NCI-H128 (cell line): ENCODE measurements at regions not wholly inside any gene's neighbourhood (a gene's known extent, or its start where the extent isn't known, plus 50 kb on each side); places are given as distances from the start of the nearest gene placed in this dataset.
"Not testable (repeated sequence)": the region's sequence is repeated elsewhere in the genome, so short reads cannot be mapped to it uniquely, and the experiment has no call there.

ENCODE experiments used
- DNase-seq: peaks from one replicate; lab custom pipeline; 2025; ENCODE audit not compliant: unreplicated experiment; lab: John Stamatoyannopoulos, UW

GRCh38 chr3:107188262-107188661 is 189.0 kb upstream of the CCDC54 start:
- DNase-seq, result no peak

- no peak for DNase-seq
These were observed 188.0 kb upstream of the CCDC54 start for GRCh38 chr3:107189158-107189791.

GRCh38 chr3:107193116-107193515 is 184.1 kb upstream of the CCDC54 start:
- DNase-seq, result no peak

GRCh38 chr3:107198581-107199181 is 178.6 kb upstream of the CCDC54 start:
- DNase-seq, result no peak

- no peak for DNase-seq
These were observed 176.1 kb upstream of the CCDC54 start for GRCh38 chr3:107201146-107201545.

GRCh38 chr3:107202885-107203284 is 174.4 kb upstream of the CCDC54 start:
- DNase-seq, result not testable (repeated sequence)

- no peak for DNase-seq
These were observed 173.1 kb upstream of the CCDC54 start for GRCh38 chr3:107204121-107204520.

- no peak for DNase-seq
These were observed 171.9 kb upstream of the CCDC54 start for GRCh38 chr3:107205358-107205757.

GRCh38 chr3:107206141-107206540 is 171.1 kb upstream of the CCDC54 start:
- DNase-seq, result no peak

GRCh38 chr3:107206945-107207344 is 170.3 kb upstream of the CCDC54 start:
- DNase-seq, result no peak

GRCh38 chr3:107208100-107208499 is 169.1 kb upstream of the CCDC54 start:
- peak; percentile 25 for DNase-seq

- DNase-seq, result no peak
These were observed 168.4 kb upstream of the CCDC54 start for GRCh38 chr3:107208796-107209195.

GRCh38 chr3:107209302-107209990 is 167.8 kb upstream of the CCDC54 start:
- no peak for DNase-seq

- DNase-seq, result no peak
These were observed 165.6 kb upstream of the CCDC54 start for GRCh38 chr3:107211608-107212007.

- DNase-seq, result no peak
These were observed 164.6 kb upstream of the CCDC54 start for GRCh38 chr3:107212618-107213017.

GRCh38 chr3:107213044-107213669 is 164.1 kb upstream of the CCDC54 start:
- no peak for DNase-seq

- DNase-seq, result no peak
These were observed 161.0 kb upstream of the CCDC54 start for GRCh38 chr3:107216229-107216628.

GRCh38 chr3:107216711-107217110 is 160.5 kb upstream of the CCDC54 start:
- no peak for DNase-seq

- DNase-seq, result no peak
These were observed 160.1 kb upstream of the CCDC54 start for GRCh38 chr3:107217172-107217571.

GRCh38 chr3:107218864-107219269 is 158.4 kb upstream of the CCDC54 start:
- no peak for DNase-seq

GRCh38 chr3:107220538-107220937 is 156.7 kb upstream of the CCDC54 start:
- DNase-seq, result no peak

GRCh38 chr3:107221856-107222255 is 155.4 kb upstream of the CCDC54 start:
- DNase-seq, result no peak
